NCI-H128 (cell line): ENCODE measurements at regions not wholly inside any gene's neighbourhood (a gene's known extent, or its start where the extent isn't known, plus 50 kb on each side); places are given as distances from the start of the nearest gene placed in this dataset.
"Not testable (repeated sequence)": the region's sequence is repeated elsewhere in the genome, so short reads cannot be mapped to it uniquely, and the experiment has no call there.

Experiments used
- DNase-seq: peaks from one replicate; lab custom pipeline; 2025; ENCODE audit not compliant: unreplicated experiment; lab: John Stamatoyannopoulos, UW

DNA sequence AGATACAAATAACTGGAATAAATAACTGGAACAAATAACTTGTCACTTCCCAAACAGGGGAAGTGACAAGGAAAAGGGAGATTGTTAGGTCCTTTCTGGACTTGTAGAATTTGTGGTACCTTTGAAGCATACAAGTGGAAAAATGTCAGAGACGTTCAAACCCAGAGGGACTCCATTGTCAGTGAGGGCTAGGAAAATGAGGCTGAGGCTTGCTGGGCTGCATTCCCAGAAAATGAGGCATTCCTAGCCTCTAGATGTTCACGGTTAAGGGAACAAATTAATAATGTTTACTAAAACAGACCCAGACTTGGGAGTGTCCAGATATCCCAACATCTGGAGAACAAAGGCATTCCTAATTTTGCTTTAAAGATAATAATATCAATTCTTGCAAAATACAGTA, 1158.0 kb downstream of the PCDH9 start:
- DNase-seq = not testable (repeated sequence)

DNA sequence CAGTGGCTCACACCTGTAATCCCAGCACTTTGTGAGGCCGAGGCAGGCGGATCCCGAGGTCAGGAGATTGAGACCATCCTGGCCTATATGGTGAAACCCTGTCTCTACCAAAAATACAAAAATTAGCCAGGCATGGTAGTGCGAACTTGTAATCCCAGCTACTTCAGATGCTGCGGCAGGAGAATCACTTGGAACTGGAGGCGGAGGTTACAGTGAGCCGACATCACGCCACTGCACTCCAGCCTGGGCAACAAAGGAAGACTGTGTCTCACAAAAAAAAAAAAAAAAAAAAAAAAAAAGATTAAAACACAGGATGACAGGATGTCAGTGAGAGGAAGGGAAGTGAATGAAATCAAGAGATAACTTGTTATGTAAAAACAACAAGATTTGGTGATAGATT, 1158.5 kb downstream of the PCDH9 start:
- no peak for DNase-seq

DNA sequence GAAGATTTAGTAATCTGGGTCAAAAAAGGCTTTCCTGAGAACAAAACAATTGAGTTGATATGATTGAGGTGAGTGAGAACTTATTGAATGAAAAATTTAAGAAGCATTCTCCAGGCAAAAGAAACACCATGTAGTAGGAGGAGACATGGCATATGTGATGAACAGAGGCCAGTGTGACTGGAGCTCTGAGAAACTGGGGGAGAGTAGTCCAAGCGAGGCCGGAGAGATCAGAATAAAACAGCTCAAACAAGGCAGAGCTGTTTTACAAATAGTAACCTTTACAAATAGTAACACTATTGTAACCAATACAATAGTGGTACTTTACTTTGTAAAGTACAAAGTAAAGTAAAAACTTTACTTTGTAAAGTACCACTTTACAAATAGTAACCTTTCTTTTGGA, 1159.1 kb downstream of the PCDH9 start:
- no peak for DNase-seq

DNA sequence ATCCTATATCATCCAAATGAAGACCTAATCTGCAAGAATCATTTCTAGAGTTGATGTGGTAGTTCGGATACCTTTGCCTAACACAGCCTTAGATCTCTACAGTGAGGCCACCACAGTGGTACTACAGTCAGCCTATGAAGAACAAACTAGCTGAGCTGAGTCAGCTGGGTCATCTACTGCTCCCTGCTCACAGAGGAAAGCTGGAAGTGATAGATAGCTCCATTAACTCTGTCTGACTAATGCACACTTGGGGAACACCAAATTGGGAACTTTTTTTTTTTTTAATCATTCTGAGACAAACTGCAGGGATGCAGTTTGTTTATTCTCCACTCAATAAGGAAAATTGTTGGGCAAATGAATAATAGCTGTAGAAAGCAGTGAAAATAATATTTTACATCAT, 1160.6 kb downstream of the PCDH9 start:
- DNase-seq = no peak

DNA sequence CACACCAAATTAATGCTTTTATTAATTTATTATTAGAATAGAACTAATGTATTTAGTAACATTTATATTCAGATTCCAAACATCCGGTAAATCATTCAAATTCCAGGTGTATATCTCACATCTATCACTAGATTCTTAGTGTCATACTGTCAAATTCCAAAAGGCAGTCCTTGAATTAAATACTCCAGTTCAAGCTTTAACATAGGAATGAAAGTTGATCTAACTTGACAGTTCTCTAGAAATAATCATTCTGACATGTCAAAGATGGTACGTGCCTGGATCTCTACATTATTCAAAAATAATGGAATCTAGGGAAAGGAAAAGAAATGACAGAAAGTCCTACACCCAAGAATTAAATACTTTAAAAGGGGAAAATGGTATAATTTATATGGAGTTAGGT, 1161.5 kb downstream of the PCDH9 start:
- no peak for DNase-seq

DNA sequence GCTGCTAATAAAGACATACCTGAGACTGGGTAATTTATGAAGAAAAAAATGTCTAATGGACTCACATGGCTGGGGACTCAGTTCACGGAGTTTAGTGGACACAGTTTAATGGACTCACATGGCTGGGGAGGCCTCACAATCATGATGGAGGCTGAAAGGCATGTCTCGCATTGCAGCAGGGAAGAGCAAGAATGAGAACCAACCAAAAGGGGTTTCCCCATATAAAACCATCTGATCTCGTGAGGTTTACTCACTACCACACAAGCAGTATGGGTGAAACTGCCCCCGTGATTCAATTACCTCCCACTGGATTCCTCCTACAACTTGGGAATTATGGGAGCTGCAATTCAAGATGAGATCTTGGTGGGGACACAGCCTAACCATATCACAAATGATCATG, 1181.2 kb downstream of the PCDH9 start:
- DNase-seq = no peak

DNA sequence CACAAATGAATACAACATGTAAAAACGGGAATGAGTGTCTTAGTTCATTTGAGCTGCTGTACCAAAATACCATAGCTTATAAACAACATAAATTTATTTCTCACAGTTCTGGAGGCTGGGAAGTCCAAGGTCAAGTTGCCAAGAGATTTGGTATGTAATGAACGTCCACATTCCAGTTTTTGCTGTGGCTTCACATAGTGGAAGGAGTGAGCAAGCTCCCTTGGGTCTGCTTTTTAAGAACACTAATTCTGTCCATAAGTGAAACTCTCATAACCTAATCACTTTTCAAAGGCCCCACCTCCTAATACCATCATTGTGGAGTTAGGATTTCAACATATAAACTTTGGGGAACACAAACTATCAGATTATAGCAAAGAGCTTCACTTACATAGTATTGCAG, 1189.6 kb downstream of the PCDH9 start:
- no peak for DNase-seq

DNA sequence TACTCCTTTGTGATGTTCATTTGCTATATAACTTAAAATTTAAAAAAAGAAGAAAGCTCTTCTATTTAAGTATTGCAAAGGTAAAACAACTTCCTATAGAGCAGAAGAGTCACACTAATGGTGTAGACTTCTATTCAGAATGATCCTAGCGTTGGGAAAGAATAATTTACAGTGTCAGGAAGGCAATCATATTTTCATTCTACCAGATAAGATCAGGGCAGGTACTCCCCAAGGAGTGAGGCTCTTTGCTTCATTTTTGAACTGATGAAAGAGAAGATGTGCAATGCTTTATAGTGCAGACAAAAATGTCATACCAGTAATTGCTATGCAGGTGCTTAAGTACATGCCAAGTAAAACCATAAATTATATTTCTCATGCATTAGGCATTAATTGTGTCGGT, 1193.0 kb downstream of the PCDH9 start:
- no peak for DNase-seq

DNA sequence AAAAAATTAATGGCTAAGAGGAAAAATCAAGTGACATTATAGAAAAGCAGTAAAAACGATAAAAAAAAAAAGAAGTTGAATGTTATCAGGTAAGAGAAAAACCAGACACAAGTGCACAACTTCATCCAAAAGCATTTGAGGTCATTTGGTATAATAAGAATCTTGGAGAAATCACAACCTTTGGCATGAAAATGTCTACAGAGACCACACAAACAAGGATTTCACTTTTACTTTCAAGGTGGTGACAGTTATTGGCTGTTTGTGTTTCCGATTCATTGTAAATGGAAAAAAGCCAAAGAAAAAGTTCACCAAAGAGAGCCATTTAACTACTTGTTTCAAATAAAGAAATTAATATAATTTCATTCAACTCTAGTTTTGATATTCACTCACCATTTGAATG, 1193.5 kb downstream of the PCDH9 start:
- no peak for DNase-seq

DNA sequence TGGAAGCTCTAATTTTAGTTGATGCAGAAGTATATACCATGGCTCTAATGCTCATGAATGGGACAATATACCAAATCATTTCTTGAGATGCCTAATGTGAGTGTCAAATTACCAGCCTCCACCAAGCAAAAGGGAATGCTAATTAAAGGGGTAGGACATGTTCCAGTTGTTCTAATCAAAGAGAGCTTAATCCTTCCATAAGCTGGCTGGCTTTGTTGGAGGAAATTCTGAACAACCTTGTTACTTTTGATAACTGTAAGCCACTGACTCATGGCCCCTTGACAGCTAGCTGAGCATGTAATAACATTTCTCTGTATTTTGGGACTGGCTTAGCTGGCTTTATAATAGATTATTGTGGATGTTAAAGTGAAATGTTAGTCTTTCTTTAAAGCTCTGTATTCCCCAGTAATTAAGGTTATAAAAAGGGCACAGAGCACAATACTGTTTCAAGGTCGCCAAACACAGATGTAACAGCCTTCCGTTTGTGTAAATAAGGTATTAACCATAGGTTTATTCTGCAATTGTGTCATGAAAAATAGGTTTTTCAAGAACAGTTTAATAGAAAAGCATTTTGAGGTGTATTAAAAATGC, 1194.0 kb downstream of the PCDH9 start:
- DNase-seq = no peak

DNA sequence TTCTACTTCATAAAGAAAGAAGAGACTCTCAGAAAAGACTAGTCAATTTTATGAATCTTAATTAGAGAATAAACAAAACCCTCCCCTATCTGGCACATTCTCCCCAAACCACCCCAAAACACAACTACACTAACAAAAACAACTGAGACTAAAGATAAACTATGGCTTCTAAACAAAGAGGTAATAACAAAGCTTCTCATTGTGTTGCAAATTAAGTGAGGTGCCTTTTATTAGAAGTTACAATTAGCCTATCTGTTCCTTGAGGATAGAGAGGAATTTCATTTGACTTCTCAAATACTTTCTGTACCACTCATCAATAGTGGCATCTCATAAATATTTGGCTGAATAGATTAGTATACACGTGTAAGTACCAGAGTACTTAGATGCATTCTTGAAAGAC, 1196.2 kb downstream of the PCDH9 start:
- no peak for DNase-seq

DNA sequence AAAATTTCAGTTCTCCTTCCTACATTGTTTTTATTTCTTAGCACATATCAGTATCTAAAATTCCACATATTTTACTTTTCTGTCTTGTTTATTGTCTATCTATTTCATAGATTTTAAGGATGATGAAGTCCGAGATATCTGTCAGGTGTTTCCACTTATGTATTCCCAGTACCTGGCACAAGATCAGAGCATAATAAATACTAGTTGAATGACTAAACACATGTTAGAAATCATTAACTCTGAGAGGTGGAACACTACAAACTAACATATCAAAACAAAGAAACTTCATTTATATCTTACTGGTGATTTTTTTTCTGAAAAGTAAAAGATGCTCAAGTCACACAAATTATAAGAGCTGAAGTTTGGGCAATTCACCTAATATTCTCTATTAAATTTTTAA, 1208.3 kb downstream of the PCDH9 start:
- DNase-seq = no peak

DNA sequence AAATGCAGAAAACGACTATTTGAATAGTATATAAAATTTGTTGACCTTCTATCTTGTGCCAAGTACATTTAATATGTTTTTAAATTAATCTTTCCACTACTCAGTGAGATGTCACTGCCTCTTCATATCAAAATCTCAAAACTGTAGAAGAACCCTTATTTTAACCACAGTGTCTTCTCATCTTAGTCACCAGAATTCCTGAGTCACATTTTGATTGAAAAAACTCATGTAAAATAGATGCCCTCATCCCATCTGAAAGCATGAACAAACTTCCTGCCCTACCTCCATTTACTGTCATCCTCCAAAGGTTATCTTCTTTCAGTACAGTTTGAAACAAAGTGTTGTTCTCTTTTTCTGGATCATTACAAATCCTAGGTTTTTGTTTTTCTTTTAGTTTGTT, 1215.4 kb downstream of the PCDH9 start:
- DNase-seq = no peak

DNA sequence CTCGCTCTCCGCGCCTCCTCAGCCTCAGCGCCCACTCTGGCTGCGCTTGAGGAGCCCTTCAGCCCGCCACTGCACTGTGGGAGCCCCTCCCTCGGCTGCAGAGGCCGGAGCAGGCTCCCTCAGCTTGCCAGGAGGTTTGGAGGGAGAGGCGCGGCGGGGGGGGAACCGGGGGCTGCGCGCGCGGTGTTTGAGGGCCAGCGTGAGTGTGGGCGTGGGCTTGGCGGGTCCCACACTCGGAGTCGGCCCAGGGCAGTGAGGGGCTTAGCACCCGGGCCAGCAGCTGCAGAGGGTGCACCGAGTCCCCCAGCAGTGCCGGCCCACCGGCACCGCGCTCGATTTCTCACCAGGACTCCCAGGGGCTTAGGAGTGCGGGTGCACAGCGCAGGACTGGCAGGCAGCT, 1220.9 kb downstream of the PCDH9 start:
- DNase-seq = no peak

DNA sequence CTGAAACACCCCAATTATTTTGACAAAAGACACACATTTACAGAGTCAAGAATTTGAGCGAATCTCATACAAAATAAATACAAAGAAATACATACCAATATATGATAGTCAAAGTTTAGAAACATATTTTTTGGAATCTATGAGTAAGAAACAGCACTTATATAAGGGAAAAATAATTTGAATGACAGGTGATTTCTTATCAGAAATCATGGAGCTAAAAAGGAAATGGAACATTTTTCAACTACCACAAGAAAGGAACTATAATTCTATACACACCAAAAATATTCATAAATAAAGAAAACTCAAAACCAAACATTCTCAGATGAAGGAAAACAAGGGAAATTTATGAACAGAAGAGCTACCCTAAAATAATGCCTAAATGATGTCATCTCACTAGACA, 1226.6 kb downstream of the PCDH9 start:
- DNase-seq = no peak

DNA sequence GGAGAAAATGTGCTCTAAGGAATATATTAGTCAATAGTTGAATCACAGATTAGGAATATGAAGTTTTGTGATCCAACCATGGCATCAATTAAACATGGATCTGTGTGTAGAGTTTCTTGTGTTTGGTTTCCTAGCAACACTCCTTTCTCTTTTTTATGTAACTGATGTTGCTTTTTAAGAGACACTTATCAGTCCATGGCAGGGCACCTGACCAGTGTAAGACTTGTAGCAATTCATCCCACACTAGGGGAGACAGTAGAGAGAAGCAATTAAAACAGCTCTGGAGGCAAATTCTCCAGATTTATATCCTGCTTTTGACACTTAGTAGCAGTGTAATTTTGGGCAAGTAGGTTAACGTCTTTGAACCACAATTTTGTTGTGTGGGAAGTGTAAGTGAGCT, 1229.0 kb downstream of the PCDH9 start:
- DNase-seq = no peak

DNA sequence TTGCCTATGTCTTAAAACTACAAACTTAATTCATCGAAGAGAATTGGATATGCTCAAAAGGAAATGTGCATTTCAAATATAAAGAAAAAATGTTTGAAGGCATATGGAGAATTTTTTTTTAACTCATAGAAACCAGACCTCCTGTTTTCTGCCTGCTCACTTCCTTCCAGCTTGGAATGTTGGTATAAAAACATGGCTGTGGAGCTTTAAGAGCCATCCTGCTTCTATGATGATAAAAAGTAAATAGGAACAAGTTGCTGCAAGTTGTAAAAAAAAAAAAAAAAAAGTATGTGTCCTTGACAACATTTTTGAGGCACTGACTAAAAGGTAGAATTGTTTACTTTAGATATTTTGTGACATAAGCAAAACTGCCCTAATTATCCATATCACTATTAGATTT, 1230.7 kb downstream of the PCDH9 start:
- no peak for DNase-seq

DNA sequence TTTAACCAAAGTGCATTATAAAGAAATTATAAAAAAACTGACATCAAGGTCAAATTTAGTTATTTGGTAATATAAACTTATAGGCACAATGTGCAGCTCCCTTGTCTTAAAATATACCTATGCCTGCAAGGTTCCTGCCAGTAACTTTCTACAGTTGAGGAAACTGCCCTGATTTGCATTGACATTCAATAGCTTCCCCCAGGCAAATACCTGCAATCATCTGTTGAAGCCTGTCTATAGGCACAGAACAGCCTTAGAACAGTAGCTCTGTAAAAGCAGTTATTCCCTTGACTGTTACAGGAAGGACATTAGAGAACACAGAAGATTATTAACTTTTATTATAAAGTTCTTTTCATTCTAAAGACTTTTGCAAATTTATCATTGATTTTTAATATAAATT, 1239.5 kb downstream of the PCDH9 start:
- DNase-seq = no peak

DNA sequence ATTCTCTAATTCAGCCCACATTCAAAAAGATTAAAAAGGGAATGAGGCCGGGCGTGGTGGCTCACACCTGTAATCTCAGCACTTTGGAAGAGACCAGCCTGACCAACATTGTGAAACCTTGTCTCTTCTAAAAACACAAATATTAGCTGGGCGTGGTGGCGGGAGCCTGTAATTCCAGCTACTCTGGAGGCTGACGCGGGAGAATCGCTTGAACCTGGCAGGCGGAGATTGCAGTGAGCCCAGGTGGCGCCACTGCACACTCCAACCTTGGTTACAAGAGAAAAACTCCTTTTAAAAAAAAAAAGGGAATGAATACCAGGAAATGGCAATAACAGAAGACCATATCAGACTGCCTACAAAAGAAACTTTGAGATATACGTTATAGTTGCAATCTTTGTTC, 1244.5 kb downstream of the PCDH9 start:
- DNase-seq = no peak

DNA sequence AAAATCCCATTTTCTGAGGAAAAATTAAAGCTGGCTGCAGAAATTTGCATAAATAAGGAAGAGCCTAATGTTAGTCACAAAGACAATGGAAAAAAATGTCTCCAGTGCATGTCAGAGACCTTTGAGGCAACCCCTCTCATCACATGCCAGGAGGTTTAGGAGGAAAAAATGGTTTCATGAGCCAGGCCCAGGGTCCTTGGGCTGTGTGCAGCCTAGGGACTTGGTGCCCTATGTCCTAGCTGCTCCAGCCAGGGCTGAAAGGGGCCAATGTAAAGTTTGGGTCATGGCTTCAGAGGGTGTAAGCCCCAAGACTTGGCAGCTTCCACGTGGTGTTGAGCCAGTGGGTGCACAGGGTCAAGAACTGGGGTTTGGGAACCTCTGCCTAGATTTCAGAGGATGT, 1252.6 kb downstream of the PCDH9 start:
- no peak for DNase-seq

DNA sequence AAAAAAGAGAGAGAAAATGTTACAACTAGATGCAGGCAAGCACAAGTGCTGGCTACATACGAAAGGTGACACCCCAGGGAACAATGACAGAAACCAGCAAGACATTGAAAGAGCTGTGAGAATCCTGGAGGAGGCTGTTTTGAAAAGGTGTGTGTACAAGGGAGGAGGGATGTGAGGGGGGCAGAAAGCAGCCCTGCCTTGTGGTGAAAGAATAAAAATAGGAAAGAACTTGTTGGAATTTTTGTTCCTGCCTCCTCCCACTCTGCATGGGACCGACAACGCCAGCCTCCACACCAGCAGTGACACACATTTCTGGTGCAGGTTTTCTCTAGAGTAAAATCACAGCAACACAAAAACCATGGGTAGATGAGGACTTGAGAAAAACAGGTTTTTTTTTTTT, 1258.6 kb downstream of the PCDH9 start:
- no peak for DNase-seq

DNA sequence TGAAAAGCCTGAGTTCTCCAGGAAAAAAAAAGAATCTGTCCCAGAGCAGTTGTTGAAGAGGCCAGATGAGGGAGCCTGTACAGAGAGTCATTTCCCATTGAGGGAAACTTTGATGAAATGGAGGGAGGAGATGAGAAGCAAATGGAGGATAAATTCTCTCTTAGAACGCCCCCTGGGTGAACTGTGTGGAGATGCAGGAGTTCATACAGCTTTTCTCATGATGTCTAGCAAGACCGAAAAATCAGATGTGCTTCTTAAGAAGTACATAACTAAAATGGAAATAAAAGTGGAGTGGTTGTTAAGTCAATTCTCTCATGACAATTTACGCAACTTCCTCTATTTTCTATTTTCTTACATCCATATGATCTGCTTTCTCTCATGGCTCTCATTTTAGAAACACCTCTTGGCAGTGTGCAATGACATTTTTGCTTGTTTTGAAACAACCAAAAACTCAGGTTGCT, 1263.1 kb downstream of the PCDH9 start:
- DNase-seq = no peak

DNA sequence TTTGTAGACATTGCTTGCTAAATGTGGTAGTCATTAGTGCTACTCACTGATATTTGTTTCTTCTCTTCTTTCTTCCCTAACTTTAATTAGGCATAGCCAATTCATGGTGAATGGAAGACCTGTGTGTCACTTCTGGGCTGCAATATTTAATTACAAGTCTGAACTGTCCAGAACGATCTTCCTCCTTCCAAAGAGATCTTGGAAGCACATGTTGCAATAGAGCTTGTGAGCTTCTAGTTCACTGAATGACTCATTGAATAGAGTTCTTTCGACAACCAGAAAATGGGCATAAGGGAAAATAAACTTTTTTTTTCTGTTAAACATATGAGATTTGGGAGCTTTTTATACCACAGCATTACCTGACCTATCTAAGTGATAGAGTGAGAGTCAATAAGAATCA, 1264.6 kb downstream of the PCDH9 start:
- DNase-seq = no peak

DNA sequence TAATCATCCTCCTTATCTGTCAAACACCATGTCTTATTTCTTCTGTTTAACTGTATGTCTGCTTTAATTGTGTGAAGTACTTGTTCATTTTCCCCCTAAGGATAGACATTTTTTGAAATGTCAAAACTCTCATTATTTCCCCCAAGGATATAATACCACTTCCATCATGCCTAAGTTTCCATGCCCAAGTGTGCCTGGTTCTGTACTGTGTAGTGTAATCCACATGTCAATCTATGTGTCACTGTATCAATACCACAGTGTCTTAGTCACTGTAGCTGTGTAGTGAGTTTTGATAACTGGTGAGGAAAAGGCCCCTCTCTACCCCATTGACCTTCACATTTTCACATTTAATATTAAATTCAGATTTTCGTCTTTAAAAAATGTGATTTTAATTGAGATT, 1265.5 kb downstream of the PCDH9 start:
- DNase-seq = no peak
